SK-N-MC (cell line): ENCODE measurements at regions not wholly inside any gene's neighbourhood (a gene's known extent, or its start where the extent isn't known, plus 50 kb on each side); places are given as distances from the start of the nearest gene placed in this dataset.

ENCODE experiments used
- EZH2 ChIP-seq: fragments of 200-600 bp; sonication (generic); IDR thresholded peaks from one replicate; pipeline ENCODE4 v1.6.1; 2017; ENCODE audit warnings: antibody characterized with exemption
- FOXP2 ChIP-seq: optimal IDR thresholded peaks from 2 replicates; pipeline ENCODE3; 2011; ENCODE audit warnings: mild to moderate bottlenecking, moderate library complexity; ENCODE audit not compliant: insufficient read depth; ENCODE audit errors: extremely low read length, control extremely low read depth
- POLR2AphosphoS5 ChIP-seq: IDR thresholded peaks from 2 replicates; pipeline ENCODE4 v1.6.1; 2012; ENCODE audit warnings: mild to moderate bottlenecking, low read depth, low read length, borderline replicate concordance

- TF ChIP-seq EZH2 (no peak), POLR2AphosphoS5 (no peak), FOXP2 (no peak)
These were observed 305.5 kb upstream of the KYNU start for GRCh38 chr2:142571934-142572333.
